ENCODE measurements at regions not wholly inside any gene's neighbourhood (a gene's known extent, or its start where the extent isn't known, plus 50 kb on each side); places are given as distances from the start of the nearest gene placed in this dataset.

DNA sequence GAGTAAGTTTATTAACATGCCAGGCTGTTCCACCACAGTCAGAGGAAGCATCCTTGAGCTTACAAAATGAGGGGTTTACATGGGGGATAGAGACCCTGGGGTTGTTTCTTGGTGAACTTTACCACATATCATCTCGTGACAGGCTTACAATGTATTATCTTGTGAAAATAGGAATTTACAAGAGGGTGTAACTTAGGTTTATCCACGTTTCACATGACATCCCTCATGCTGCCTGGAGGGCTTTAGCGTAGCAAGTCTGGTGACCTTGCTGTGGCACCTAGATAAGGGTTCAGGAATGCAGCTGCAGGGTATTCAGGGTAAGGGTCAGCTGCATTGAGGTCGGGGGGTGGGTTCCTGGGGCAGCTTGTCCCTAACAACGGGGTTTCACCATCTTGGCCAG lies 154.6 kb upstream of the ARG1 start:
- Histone ChIP-seq H3K27ac (ENCODE audit: low read length) (no peak overlapping the region), H3K4me3 (ENCODE audit: low read length) (no peak overlapping the region)
- no peak for TF ChIP-seq EZH2phosphoT487 (IDR thresholded peaks at IDR 0.05; ENCODE audit: low read depth)
- TF ChIP-seq CTCF (IDR thresholded peaks at IDR 0.05; ENCODE audit: low read depth, low read length): no peak

DNA sequence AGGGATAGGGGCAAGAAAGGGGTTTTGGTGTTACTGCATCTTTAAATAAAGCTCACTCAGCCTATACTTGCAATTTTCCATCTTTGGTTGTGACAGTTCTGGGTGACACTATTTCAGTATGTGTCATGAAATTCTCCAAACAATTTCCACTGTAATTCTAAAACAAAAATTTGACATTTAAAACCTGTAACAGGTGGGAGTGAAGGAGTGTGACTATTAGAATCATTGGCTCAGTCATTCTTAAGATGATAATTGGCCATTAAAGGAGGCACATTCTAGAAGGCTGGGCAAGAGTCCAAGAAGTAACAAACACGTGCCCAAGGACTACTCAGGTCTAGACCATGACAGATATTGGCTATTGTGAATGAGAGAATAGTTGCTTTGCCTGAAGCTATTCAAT lies 153.3 kb upstream of the ARG1 start:
- Histone ChIP-seq H3K27me3 (ENCODE audit: low read depth, low read length) (no peaks in the 10 kb centered on the region), H3K79me2 (ENCODE audit: low read length) (no peaks in the 10 kb centered on the region), H2AFZ (ENCODE audit: low read depth, low read length) (no peak overlapping the region), H3K4me3 (ENCODE audit: low read length) (no peak overlapping the region), H3K9me3 (ENCODE audit: insufficient read depth, low read length) (no peaks in the 10 kb centered on the region), H3K36me3 (replicated peaks; ENCODE audit: low read depth, low read length) (no peaks in the 10 kb centered on the region), H3K4me1 (ENCODE audit: low read length) (no peaks in the 10 kb centered on the region), H3K4me2 (ENCODE audit: low read length) (no peak overlapping the region), H3K9ac (ENCODE audit: low read length) (no peak overlapping the region), H4K20me1 (ENCODE audit: insufficient read depth, low read length) (no peaks in the 10 kb centered on the region), H3K27ac (ENCODE audit: low read length) (no peak overlapping the region)
- TF ChIP-seq EZH2phosphoT487 (IDR thresholded peaks at IDR 0.05; ENCODE audit: low read depth) (no peak), CTCF (IDR thresholded peaks at IDR 0.05; ENCODE audit: low read depth, low read length) (no peak)

More for the DNA sequence above, 154.6 kb upstream of the ARG1 start:
- H3K9me3 ChIP-seq (ENCODE audit: insufficient read depth, low read length): no peaks in the 10 kb centered on the region
- H4K20me1 ChIP-seq (ENCODE audit: insufficient read depth, low read length): no peaks in the 10 kb centered on the region
- no peak overlapping the region for H3K9ac ChIP-seq (ENCODE audit: low read length)
- no peak overlapping the region for H3K4me2 ChIP-seq (ENCODE audit: low read length)
- no peaks in the 10 kb centered on the region for H3K79me2 ChIP-seq (ENCODE audit: low read length)
- H2AFZ ChIP-seq (ENCODE audit: low read depth, low read length): no peak overlapping the region
- no peaks in the 10 kb centered on the region for H3K27me3 ChIP-seq (ENCODE audit: low read depth, low read length)
- H3K4me1 ChIP-seq (ENCODE audit: low read length): no peaks in the 10 kb centered on the region
- H3K36me3 ChIP-seq (replicated peaks; ENCODE audit: low read depth, low read length): no peaks in the 10 kb centered on the region

- no peak for TF ChIP-seq EZH2phosphoT487 (IDR thresholded peaks at IDR 0.05; ENCODE audit: low read depth)
- no peak for TF ChIP-seq CTCF (IDR thresholded peaks at IDR 0.05; ENCODE audit: low read depth, low read length)
- no peak overlapping the region for H3K27ac ChIP-seq (ENCODE audit: low read length)
- H3K79me2 ChIP-seq (ENCODE audit: low read length): no peaks in the 10 kb centered on the region
- no peaks in the 10 kb centered on the region for H3K36me3 ChIP-seq (replicated peaks; ENCODE audit: low read depth, low read length)
- H3K4me3 ChIP-seq (ENCODE audit: low read length): no peak overlapping the region
- H3K9ac ChIP-seq (ENCODE audit: low read length): no peak overlapping the region
- no peaks in the 10 kb centered on the region for H4K20me1 ChIP-seq (ENCODE audit: insufficient read depth, low read length)
- H3K9me3 ChIP-seq (ENCODE audit: insufficient read depth, low read length): no peaks in the 10 kb centered on the region
- H3K4me1 ChIP-seq (ENCODE audit: low read length): no peaks in the 10 kb centered on the region
- H2AFZ ChIP-seq (ENCODE audit: low read depth, low read length): no peak overlapping the region
- H3K27me3 ChIP-seq (ENCODE audit: low read depth, low read length): no peaks in the 10 kb centered on the region
- H3K4me2 ChIP-seq (ENCODE audit: low read length): no peak overlapping the region
These were observed 149.0 kb upstream of the ARG1 start for GRCh38 chr6:131424016-131424415.

DNA sequence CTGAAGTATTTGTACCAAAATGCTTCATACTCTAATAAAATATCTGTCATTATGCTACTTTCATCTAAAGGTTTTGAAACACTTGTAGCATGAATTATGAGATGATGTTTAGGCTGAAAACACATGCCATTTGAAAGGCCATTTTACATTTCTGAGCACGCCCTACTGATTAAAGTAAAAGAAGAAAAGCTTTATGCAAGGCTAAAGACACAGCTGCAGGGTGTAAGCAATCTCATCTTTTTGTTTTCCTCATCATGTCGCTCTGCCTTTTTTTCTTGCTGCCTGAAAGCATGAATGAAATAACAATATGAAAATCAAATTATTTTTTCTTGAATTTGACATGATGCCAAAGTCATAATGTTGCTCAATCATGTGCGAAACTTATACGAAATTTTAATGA lies 148.6 kb upstream of the ARG1 start:
- Histone ChIP-seq H3K79me2 (ENCODE audit: low read length) (no peaks in the 10 kb centered on the region), H3K27me3 (ENCODE audit: low read depth, low read length) (no peaks in the 10 kb centered on the region), H2AFZ (ENCODE audit: low read depth, low read length) (no peak overlapping the region), H3K9me3 (ENCODE audit: insufficient read depth, low read length) (no peaks in the 10 kb centered on the region), H3K4me3 (ENCODE audit: low read length) (no peak overlapping the region), H3K9ac (ENCODE audit: low read length) (no peak overlapping the region), H3K36me3 (replicated peaks; ENCODE audit: low read depth, low read length) (no peaks in the 10 kb centered on the region), H3K4me1 (ENCODE audit: low read length) (no peaks in the 10 kb centered on the region), H3K27ac (ENCODE audit: low read length) (no peak overlapping the region), H4K20me1 (ENCODE audit: insufficient read depth, low read length) (no peaks in the 10 kb centered on the region), H3K4me2 (ENCODE audit: low read length) (no peak overlapping the region)
- TF ChIP-seq EZH2phosphoT487 (IDR thresholded peaks at IDR 0.05; ENCODE audit: low read depth) (no peak), CTCF (IDR thresholded peaks at IDR 0.05; ENCODE audit: low read depth, low read length) (no peak)
